Activated naive CD4-positive, alpha-beta T cell treated with Interleukin-2 at 50 U/mL for 16 hours (primary cell): ENCODE measurements at regions not wholly inside any gene's neighbourhood (a gene's known extent, or its start where the extent isn't known, plus 50 kb on each side); places are given as distances from the start of the nearest gene placed in this dataset.
A peak's percentile ranks its signal among the peaks of the same experiment; 100 is the strongest.
"Not testable (repeated sequence)": the region's sequence is repeated elsewhere in the genome, so short reads cannot be mapped to it uniquely, and the experiment has no call there.

Source experiments
- DNase-seq: peaks from one replicate; pipeline ENCODE4 v3.0.0-alpha.2; 2020

DNA sequence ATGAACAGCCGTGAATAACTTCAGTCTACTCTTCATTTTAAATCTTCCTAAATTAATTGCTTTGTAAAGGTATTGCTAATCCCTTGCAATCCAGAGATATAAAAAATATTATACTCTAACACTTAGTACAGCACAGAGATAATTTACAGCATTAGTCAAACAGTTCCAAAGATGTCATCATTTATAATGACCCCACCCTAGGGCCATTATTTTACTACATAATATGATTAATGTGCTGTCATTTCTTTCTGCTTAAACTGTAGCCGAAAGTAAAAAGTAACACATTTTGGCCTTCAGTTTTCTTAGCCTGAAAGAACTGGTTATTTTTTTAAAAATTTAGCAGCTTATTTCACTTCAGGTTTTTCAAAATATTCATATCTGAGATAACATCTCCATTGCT lies 256.3 kb upstream of the RFC3 start:
- DNase-seq, result no peak

DNA sequence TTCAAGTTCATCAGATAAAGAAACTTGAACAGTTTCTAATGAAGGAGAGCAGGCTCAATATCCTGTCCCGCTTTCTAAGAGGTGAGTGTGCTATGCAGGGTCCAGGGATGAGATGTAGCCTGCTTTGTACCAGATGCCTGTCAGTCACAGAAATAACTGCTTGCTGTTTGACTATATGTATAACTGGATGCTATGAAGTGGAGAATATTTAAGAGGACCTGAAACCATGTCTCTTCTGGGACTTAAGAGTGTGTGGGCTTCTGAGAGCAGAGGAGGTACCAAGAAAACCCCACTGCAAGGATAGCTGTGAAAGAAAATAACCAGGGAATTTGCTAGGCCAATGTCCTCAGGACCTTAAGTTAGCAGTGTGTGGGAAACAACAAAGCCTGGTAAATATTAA lies 246.3 kb upstream of the RFC3 start:
- no peak for DNase-seq

- not testable (repeated sequence) for DNase-seq
Observed at GRCh38 chr13:33572322-33572721, 245.6 kb upstream of the RFC3 start.

GRCh38 chr13:33575378-33575777 lies 242.6 kb upstream of the RFC3 start:
- DNase-seq, result no peak

GRCh38 chr13:33577007-33577406 lies 240.9 kb upstream of the RFC3 start:
- DNase-seq, result no peak

- no peak for DNase-seq
Observed at GRCh38 chr13:33578786-33579185, 239.2 kb upstream of the RFC3 start.

DNA sequence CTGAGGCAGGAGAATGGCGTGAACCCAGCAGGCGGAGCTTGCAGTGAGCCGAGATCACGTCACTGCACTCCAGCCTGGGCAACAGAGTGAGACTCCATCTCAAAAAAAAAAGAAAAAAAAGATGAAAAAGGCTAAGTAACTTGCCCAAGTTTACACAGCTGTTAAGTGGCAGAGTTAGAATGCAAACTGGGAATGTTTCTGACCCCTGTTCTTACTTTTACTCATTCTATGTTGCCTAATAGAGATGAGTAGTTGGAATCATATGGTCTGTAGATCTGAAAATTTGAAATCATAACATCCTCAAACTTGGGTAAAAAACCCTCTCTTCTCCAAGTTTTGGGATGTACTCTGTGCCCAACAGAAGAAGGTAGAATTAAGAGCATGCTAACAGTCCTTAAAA lies 235.8 kb upstream of the RFC3 start:
- DNase-seq, result no peak

- DNase-seq, result no peak
Observed at GRCh38 chr13:33583398-33583797, 234.6 kb upstream of the RFC3 start.

- DNase-seq, result no peak
Observed at GRCh38 chr13:33590936-33591335, 227.0 kb upstream of the RFC3 start.

- no peak for DNase-seq
Observed at GRCh38 chr13:33606692-33607091, 211.3 kb upstream of the RFC3 start.

DNA sequence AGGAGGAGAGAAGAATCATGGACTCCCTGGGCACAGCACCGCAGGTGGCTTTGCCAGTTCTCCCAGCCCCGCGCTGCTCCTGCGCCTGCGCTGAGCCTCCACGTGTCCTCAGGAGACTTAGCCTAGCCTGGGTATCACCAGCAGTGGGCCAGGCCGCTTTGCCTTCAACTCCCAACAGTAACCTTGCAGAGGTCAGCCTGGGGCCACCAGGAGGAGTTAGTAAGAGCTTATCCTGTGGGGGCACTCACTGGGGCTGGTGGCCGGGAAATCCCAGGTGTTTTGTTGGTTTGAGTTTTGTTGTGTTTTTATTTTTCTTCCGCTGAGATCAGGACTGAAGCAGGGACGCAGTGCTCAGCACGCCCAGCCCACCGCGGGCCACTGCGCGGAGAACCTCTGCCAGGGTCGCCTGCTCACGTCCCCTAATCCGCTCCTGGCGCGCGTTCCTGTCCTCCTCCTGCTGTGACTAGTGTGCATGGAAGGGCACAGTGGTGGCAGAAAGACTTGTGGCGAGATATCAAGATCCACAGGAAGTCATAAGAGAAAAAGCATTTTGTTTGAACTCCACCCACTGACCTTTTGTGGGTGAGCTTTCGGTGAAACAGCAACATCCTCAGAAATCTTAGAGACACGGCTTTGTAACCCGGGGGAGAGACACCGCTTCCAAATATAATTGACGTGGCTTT lies 207.4 kb upstream of the RFC3 start:
- peak; percentile 77 for DNase-seq

DNA sequence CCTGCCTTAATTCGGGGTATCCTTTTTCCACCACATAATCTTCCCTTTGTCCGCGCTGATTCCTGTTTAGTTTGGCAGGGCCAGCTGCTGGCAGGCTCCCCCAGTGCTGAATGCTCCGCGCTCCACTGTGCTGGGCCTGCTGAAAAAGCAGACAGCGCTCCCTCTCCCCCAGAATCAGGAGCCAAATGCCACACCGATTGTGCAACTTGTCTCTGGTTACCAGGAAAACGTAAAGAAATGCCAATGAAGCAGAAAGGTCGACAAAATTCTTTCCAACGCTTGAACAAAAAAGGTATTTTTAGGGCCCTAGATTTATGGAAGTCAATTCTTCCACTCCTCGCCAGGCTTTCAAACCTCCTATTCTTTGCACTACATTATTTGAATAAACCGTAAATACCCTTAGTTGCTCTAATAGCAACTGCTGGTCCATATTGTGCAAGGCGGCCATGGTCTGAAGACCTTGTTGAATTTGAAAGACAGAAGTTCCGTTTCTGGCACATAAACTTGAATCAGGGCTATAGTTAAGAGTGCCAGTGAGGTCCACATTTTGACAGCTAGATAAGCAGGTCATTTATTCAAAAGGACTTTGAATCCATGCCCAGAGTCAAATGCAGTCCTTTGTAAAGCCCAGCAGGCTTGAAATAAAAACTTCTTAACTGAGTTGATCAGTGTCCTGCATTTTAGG lies 206.7 kb upstream of the RFC3 start:
- DNase-seq, result no peak

- DNase-seq, result peak; percentile 15
Observed at GRCh38 chr13:33612641-33613638, 205.0 kb upstream of the RFC3 start.

GRCh38 chr13:33615436-33615835 lies 202.5 kb upstream of the RFC3 start:
- DNase-seq, result no peak

DNA sequence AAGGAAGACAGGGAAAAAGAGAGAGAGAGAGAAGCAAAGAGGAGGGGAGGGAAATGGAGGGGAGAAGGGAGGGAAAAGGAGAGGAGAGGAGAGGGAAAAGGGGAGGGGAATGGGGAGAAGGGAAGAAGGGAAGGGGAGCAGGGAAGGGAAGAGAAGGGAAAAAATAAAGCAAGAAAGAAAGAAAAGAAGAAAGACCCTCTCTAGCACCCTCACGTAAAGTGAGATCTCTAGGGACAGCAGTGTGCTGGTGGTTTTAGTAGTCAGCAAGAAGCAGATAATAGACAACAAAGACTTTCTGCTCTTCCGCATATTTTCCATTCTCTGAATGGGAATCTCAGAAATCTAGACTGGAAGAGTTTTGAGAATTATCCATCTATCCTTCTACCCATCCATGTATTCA lies 201.8 kb upstream of the RFC3 start:
- no peak for DNase-seq

DNA sequence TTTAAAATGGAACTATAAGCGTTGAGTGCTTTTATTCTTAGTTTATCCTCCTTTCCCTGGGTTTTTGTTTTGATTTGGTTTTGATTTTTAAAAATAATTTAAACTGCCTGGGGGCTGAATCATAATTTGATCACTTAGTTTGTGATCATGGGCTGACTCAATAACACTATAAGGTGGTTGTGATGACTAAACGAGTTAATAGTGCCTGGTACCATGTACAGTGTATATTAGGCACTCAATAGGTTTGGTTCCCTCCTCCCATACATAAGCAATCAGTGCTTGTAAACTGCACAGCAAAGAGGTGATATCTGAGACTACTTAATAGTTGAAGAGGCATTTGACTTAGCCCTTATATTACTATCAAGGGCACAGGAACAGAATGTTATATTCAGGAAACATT lies 200.9 kb upstream of the RFC3 start:
- no peak for DNase-seq

DNA sequence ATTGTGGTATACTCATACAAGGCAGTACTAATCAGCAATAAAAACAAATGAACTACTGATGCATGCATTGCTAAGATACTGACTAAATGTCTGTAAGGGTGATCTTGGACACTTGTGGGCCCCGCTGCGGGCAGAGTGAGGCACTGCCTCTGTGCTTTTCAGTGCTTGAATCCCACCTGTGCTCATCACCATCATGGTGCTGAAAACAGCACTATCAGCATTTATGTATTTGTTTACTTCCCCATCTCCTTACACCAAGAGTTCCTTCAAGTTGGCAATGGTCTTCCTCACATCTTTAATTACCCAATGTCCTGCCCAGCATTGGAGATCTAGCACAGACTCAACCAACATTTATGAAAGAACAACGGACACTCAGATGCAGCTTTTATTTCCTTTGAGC lies 193.7 kb upstream of the RFC3 start:
- DNase-seq, result no peak

- no peak for DNase-seq
Observed at GRCh38 chr13:33624740-33625139, 193.2 kb upstream of the RFC3 start.

DNA sequence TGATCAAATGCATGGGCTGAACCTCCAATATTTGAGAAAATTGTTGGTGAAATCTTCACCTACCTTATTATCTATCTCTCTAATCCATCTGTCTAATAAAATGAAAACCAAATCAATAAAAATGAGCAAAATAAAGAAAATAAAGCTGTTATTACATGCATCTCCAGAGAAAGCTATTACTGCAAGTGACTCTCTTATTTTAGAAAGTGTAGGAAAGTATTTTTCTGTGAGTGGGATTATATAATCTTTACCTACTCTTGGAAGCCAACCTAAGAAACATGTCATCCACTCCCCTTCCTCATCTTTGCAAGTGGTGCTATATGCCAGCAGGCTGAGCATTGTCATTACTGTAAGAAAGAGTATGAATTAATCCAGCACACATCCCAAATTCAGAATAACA lies 191.5 kb upstream of the RFC3 start:
- DNase-seq, result no peak

- no peak for DNase-seq
Observed at GRCh38 chr13:33628662-33629061, 189.3 kb upstream of the RFC3 start.

DNA sequence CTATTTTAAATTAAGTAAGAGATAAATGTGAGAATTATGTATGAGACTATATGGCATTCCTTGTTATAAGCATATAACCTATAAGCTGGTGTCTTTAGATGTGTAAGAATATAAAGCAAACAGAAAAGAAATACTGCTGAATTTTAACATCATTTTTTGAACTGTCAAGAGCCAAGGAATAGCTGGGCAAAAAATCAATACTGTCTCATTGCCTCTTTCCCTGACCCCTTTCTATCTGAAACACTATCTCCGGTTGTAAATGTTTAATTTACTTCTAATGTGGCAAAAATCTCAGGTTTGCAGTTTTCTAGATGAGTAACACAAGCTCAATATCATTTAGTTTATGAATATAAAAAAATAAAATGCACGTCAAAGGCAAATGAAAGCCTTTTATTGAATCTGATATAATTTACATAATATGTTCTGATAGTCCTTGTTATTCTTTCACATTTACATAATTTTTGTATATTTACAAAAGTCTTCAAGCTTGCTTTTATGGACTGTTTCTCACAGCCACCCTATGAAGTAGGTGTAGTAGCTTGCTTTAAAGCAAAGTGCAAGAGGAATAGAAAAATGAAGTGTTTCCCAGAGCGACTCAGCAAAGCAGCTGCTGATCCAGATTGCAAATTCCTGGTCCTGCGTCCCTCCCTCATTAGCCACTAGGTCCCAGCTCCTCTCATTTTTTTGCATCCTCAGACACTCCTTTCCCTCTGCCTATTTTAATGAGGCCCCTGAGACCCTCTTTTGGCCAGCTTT lies 188.2 kb upstream of the RFC3 start:
- no peak for DNase-seq

DNA sequence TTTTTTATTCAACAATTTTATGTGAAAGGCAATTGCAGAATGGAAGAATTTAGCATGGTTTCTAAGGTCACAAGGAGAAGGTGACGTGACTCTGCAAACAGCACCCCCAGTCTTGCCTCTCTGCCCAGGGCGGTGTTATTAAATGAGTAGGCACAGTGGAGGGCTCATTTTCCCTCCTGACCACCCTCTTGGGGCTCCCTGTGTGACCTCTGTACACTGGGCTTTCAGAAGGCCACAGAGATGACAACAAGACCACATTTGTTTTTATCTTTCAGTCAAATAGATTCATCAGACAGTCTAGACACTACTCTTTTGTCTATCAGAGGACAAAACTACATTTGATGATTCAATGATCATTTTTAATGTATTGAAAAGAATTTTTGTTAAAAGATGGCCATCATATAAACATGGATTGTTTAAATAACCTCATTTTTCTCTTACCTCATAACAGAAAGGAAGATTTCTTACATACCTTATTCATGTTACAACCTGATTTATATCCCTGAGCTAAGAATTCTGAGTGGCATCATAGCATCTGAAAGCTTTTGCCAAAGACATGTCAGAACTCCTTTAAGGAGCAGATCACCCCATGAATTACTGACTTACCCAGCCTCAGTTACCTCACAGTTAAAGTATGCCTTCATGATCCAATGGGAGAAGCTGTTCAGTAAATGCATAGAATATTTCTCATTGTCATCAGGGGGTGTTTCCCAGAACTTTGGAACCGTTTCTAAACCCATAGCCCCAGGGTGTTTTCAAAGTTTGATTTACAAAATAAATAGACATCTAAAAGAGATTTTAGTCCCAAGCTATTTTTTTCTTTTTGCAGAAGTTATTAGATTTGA lies 184.0 kb upstream of the RFC3 start:
- no peak for DNase-seq
